Neural cell (in vitro differentiated cells): ENCODE measurements at regions not wholly inside any gene's neighbourhood (a gene's known extent, or its start where the extent isn't known, plus 50 kb on each side); places are given as distances from the start of the nearest gene placed in this dataset.

ENCODE experiments used
- EP300 ChIP-seq: fragments of 450-650 bp; conservative IDR thresholded peaks from 2 replicates; pipeline ENCODE4 v1.6.1; 2014; ENCODE audit warnings: antibody characterized with exemption, mild to moderate bottlenecking, moderate library complexity; ENCODE audit not compliant: poor library complexity, severe bottlenecking
- EZH2 ChIP-seq: fragments of 200-600, 300-800 bp; shearing (Covaris generic), sonication (generic); IDR thresholded peaks from 2 replicates; pipeline ENCODE4 v1.6.1; 2014; ENCODE audit warnings: antibody characterized with exemption, low read length, borderline replicate concordance, mild to moderate bottlenecking; ENCODE audit not compliant: insufficient read depth, poor library complexity, severe bottlenecking
- MXI1 ChIP-seq: fragments of 450-650 bp; conservative IDR thresholded peaks from 2 replicates; pipeline ENCODE4 v1.6.1; 2014; ENCODE audit warnings: antibody characterized with exemption, mild to moderate bottlenecking; ENCODE audit not compliant: poor library complexity, severe bottlenecking
- RAD21 ChIP-seq: fragments of 450-650 bp; conservative IDR thresholded peaks from 2 replicates; pipeline ENCODE4 v1.6.1; 2014; ENCODE audit warnings: antibody characterized with exemption, mild to moderate bottlenecking, moderate library complexity
- TAF1 ChIP-seq: IDR thresholded peaks from 2 replicates; pipeline ENCODE4 v1.6.1; 2012; ENCODE audit warnings: low read depth
- TF ChIP-seq, protein P1 (sequence below): fragments of 450-650 bp; IDR thresholded peaks from 2 replicates; pipeline ENCODE4 v1.5.1; 2014; ENCODE audit warnings: antibody characterized with exemption, mild to moderate bottlenecking, moderate library complexity; ENCODE audit not compliant: poor library complexity, severe bottlenecking

DNA sequence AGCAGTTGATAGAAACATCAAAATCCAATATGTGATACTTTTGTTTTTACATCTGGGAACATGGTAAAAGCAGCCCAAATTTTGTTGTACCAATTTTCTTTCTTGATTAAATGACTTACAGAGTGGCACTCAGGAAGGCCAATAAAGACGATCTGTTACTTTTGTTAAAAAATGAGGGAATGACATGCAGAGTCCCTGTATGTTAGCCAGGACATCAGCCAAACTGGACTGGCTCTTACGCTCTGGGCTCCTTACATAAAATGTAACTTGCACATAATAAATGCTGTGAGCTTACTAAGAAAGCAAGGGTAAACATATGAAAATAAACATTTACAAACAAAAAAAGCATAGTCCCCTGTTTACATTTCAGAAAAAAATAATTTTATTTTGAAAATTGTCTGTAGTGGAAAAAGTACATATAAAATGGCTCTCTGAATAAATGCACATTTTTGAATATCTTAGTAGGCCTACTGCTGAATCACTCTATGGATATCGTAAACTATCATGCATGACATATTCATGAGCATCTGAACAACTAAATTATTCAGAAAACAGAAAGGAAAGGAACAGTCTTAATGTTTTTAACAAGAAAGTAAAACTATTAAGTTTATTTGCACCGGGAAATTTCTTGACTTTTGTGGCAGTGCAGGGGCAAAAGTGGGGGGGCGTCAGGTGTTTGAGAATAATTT, 534.5 kb downstream of the KCTD12 start:
- TF ChIP-seq TAF1 (no peak), EZH2 (no peak), RAD21 (no peak), EP300 (no peak), MXI1 (no peak)
- TF ChIP-seq, protein P1, sequence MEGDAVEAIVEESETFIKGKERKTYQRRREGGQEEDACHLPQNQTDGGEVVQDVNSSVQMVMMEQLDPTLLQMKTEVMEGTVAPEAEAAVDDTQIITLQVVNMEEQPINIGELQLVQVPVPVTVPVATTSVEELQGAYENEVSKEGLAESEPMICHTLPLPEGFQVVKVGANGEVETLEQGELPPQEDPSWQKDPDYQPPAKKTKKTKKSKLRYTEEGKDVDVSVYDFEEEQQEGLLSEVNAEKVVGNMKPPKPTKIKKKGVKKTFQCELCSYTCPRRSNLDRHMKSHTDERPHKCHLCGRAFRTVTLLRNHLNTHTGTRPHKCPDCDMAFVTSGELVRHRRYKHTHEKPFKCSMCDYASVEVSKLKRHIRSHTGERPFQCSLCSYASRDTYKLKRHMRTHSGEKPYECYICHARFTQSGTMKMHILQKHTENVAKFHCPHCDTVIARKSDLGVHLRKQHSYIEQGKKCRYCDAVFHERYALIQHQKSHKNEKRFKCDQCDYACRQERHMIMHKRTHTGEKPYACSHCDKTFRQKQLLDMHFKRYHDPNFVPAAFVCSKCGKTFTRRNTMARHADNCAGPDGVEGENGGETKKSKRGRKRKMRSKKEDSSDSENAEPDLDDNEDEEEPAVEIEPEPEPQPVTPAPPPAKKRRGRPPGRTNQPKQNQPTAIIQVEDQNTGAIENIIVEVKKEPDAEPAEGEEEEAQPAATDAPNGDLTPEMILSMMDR: no peak
